ENCODE measurements at regions not wholly inside any gene's neighbourhood (a gene's known extent, or its start where the extent isn't known, plus 50 kb on each side); places are given as distances from the start of the nearest gene placed in this dataset.

DNA sequence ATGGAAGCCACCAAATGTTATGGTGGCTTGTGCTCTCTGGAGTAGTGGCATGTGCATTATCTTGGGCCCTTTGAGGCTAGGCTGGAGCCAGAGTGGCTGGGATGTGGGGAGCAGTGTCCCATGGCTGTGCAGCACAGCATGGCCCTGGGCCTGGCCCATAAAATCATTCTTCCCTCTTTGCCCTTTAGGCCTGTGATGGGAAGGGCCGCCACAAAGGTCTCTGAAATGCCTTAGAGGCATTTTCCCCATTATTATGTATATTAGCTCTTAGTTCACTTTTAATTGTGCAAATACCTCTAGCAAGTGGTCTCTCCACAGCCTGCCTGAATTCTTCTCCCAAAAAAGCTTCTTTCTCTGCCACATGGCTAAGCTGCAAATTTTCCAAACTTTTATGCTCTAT lies 297.3 kb upstream of the IRAK1BP1 start:
- TF ChIP-seq, protein P1, sequence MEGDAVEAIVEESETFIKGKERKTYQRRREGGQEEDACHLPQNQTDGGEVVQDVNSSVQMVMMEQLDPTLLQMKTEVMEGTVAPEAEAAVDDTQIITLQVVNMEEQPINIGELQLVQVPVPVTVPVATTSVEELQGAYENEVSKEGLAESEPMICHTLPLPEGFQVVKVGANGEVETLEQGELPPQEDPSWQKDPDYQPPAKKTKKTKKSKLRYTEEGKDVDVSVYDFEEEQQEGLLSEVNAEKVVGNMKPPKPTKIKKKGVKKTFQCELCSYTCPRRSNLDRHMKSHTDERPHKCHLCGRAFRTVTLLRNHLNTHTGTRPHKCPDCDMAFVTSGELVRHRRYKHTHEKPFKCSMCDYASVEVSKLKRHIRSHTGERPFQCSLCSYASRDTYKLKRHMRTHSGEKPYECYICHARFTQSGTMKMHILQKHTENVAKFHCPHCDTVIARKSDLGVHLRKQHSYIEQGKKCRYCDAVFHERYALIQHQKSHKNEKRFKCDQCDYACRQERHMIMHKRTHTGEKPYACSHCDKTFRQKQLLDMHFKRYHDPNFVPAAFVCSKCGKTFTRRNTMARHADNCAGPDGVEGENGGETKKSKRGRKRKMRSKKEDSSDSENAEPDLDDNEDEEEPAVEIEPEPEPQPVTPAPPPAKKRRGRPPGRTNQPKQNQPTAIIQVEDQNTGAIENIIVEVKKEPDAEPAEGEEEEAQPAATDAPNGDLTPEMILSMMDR (IDR thresholded peaks at IDR 0.05; ENCODE audit: low read depth, low read length, missing control alignments) = no peak
- in situ Hi-C loops (cut with HindIII; ENCODE audit: low pct_ligation_motif_present, low sequenced_read_pairs) = no loop called here
- no peak for DNase-seq
- no peaks in the 10 kb centered on the region for H3K27me3 ChIP-seq (replicated peaks)
- H3K36me3 ChIP-seq (replicated peaks) = no peaks in the 10 kb centered on the region
- H3K27ac ChIP-seq = no peak overlapping the region
- no peak overlapping the region for H3K4me3 ChIP-seq (ENCODE audit: low read depth, low read length)

DNA sequence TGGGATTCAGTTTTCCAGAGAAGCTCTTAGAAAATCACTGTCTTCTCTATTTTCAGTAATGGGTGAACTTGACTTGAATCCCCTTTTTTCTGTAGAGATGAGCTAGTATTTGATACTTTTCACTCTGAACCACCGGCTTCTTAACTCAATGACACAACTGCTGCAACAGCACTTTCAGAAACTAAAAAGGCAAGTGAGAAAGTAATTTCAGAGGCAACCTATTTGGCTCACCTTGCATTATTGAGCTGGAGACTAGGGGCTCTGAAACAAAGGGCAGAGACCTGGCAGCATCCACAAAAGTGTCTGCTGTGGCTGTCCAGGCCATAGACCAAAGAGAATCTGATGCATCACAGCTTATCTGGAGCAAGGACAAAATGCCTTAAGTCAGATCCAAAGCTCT lies 289.8 kb upstream of the IRAK1BP1 start:
- DNase-seq = no peak
- TF ChIP-seq, protein P1 (IDR thresholded peaks at IDR 0.05; ENCODE audit: low read depth, low read length, missing control alignments) = no peak
- in situ Hi-C loops (cut with HindIII; ENCODE audit: low pct_ligation_motif_present, low sequenced_read_pairs) = no loop called here
- Histone ChIP-seq H3K27me3 (replicated peaks) (no peaks in the 10 kb centered on the region), H3K4me3 (ENCODE audit: low read depth, low read length) (no peak overlapping the region), H3K36me3 (replicated peaks) (no peaks in the 10 kb centered on the region), H3K27ac (no peak overlapping the region)

DNA sequence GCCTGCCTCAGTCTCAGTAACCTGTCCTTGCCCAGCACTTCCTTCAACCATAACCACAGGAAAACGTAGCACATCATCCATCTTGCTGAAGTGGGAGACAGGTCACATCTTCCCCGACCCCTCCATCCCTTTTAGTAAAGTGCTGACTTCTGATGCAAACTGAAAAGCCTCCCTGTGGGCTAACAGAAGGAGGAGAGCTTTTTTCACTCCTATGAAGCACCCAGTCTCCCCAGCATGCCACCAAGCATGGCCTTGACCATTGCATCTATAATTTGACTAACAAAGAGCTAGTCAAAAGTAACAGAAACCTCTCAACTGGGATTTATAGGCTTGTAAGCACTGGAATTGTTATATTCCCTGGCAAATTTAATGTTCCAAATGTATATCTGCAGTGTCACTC lies 288.9 kb upstream of the IRAK1BP1 start:
- TF ChIP-seq, protein P1 (IDR thresholded peaks at IDR 0.05; ENCODE audit: low read depth, low read length, missing control alignments) = no peak
- no peaks in the 10 kb centered on the region for H3K27me3 ChIP-seq (replicated peaks)
- DNase-seq = no peak
- H3K27ac ChIP-seq = no peak overlapping the region
- H3K4me3 ChIP-seq (ENCODE audit: low read depth, low read length) = no peak overlapping the region
- in situ Hi-C loops (cut with HindIII; ENCODE audit: low pct_ligation_motif_present, low sequenced_read_pairs) = no loop called here
- no peaks in the 10 kb centered on the region for H3K36me3 ChIP-seq (replicated peaks)

DNA sequence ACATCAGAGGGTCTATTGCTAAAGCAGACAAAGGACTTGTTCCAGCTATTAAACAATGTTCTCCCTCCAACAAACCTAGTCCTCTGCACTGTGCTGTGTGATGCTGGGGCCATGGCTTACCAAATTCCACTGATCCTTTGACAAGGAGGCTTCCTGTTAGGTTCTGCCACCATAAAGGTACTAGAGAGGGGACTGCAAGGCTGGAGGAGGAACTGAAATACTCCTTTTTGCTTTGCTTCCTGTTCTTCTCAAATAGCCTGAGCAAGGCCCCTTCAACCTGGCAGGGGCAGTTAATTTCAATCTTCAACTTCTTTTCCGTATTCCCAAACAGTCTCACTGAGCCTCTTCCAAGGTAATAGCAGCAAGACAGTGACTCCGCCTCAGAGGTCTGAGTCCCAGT lies 286.4 kb upstream of the IRAK1BP1 start:
- in situ Hi-C loops (cut with HindIII; ENCODE audit: low pct_ligation_motif_present, low sequenced_read_pairs) = no loop called here
- TF ChIP-seq, protein P1 (IDR thresholded peaks at IDR 0.05; ENCODE audit: low read depth, low read length, missing control alignments) = no peak
- no peaks in the 10 kb centered on the region for H3K36me3 ChIP-seq (replicated peaks)

GRCh38 chr6:78583079-78583478 lies 284.3 kb upstream of the IRAK1BP1 start:
- no peak for DNase-seq
- Histone ChIP-seq H3K36me3 (replicated peaks) (no peaks in the 10 kb centered on the region), H3K27ac (no peak overlapping the region), H3K4me3 (ENCODE audit: low read depth, low read length) (no peak overlapping the region), H3K27me3 (replicated peaks) (no peaks in the 10 kb centered on the region)
- in situ Hi-C loops (cut with HindIII; ENCODE audit: low pct_ligation_motif_present, low sequenced_read_pairs) = no loop called here
- TF ChIP-seq, protein P1 (IDR thresholded peaks at IDR 0.05; ENCODE audit: low read depth, low read length, missing control alignments) = no peak

More for the DNA sequence above, 286.4 kb upstream of the IRAK1BP1 start:
- DNase-seq = no peak
- Histone ChIP-seq H3K27ac (no peak overlapping the region), H3K4me3 (ENCODE audit: low read depth, low read length) (no peak overlapping the region), H3K27me3 (replicated peaks) (no peaks in the 10 kb centered on the region)

DNA sequence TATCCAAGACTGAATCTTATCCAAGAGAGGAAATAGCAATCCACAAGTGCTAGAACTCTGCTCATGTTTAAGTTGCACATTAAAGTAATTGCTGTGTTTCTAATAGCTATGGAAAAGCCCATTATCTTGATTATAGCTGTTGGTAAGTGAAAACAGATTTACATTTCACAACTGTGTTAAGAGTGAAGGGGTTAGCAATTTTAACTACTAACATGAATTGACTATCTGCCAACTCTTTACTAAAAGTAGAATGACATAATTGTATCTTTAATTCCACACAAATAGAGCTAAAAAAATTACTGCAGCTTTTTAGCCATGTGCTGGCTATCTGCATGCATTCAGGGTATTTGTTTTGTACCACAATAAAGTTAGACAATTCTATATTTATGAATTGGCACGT lies 277.9 kb upstream of the IRAK1BP1 start:
- TF ChIP-seq, protein P1 (IDR thresholded peaks at IDR 0.05; ENCODE audit: low read depth, low read length, missing control alignments) = no peak
- DNase-seq = no peak
- H3K27me3 ChIP-seq (replicated peaks) = no peaks in the 10 kb centered on the region
- H3K27ac ChIP-seq = no peak overlapping the region
- no peaks in the 10 kb centered on the region for H3K36me3 ChIP-seq (replicated peaks)
- in situ Hi-C loops (cut with HindIII; ENCODE audit: low pct_ligation_motif_present, low sequenced_read_pairs) = no loop called here
- H3K4me3 ChIP-seq (ENCODE audit: low read depth, low read length) = no peak overlapping the region

Data from brain microvascular endothelial cell (primary cell).